ENCODE measurements at regions not wholly inside any gene's neighbourhood (a gene's known extent, or its start where the extent isn't known, plus 50 kb on each side); places are given as distances from the start of the nearest gene placed in this dataset.

DNA sequence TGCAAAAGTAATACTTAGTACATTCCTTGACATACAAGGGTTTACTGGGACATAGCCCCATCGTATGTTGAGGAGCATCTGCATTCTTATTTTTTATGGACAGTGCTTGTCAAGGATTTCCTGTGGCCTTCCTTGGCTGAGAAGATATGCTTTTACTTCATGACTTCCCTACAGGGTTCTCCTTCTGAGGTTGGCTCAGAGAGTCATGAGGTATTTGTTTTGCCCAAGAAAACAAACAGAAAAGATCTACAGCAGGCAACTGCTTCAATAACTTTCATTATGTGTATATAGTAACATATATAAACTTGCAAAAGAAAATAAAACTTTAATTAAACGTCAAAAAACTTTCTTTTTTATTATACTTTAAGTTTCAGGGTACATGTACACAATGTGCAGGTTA lies 577.2 kb upstream of the SEMA3D start:
- intact Hi-C loops (cut with DNase I; ENCODE audit: low total_unique reads) = no loop called here
- DNase-seq = no peak
- no peaks in the 10 kb centered on the region for H3K4me1 ChIP-seq
- TF ChIP-seq, protein P1, sequence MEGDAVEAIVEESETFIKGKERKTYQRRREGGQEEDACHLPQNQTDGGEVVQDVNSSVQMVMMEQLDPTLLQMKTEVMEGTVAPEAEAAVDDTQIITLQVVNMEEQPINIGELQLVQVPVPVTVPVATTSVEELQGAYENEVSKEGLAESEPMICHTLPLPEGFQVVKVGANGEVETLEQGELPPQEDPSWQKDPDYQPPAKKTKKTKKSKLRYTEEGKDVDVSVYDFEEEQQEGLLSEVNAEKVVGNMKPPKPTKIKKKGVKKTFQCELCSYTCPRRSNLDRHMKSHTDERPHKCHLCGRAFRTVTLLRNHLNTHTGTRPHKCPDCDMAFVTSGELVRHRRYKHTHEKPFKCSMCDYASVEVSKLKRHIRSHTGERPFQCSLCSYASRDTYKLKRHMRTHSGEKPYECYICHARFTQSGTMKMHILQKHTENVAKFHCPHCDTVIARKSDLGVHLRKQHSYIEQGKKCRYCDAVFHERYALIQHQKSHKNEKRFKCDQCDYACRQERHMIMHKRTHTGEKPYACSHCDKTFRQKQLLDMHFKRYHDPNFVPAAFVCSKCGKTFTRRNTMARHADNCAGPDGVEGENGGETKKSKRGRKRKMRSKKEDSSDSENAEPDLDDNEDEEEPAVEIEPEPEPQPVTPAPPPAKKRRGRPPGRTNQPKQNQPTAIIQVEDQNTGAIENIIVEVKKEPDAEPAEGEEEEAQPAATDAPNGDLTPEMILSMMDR (IDR thresholded peaks at IDR 0.05) = no peak
- no peaks in the 10 kb centered on the region for H3K36me3 ChIP-seq
- no peaks in the 10 kb centered on the region for H3K27me3 ChIP-seq
- H3K9me3 ChIP-seq = no peaks in the 10 kb centered on the region
- no peak overlapping the region for H3K27ac ChIP-seq
- no peak overlapping the region for H3K4me3 ChIP-seq

DNA sequence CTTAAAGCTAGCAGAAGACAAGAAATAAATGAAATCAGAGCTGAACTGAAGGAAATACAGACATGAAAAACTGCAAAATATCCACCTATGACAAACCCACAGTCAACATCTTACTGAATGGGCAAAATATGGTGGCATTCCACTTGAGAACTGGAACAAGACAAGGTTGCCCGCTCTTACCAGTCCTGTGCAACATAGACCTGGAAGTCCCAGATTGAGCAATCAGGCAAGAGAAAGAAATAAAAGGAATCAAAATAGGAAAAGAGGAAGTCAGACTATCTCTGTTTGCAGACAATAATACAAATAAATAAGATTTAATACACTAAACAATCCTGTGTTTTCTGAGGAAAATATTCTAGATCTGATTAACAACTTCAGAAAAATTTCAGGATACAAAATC lies 570.5 kb upstream of the SEMA3D start:
- H3K4me3 ChIP-seq = no peak overlapping the region
- intact Hi-C loops (cut with DNase I; ENCODE audit: low total_unique reads) = no loop called here
- H3K36me3 ChIP-seq = no peaks in the 10 kb centered on the region
- no peaks in the 10 kb centered on the region for H3K27me3 ChIP-seq
- TF ChIP-seq, protein P1 (IDR thresholded peaks at IDR 0.05) = no peak
- H3K27ac ChIP-seq = no peak overlapping the region
- H3K4me1 ChIP-seq = no peaks in the 10 kb centered on the region
- no peak for DNase-seq
- H3K9me3 ChIP-seq = no peaks in the 10 kb centered on the region

DNA sequence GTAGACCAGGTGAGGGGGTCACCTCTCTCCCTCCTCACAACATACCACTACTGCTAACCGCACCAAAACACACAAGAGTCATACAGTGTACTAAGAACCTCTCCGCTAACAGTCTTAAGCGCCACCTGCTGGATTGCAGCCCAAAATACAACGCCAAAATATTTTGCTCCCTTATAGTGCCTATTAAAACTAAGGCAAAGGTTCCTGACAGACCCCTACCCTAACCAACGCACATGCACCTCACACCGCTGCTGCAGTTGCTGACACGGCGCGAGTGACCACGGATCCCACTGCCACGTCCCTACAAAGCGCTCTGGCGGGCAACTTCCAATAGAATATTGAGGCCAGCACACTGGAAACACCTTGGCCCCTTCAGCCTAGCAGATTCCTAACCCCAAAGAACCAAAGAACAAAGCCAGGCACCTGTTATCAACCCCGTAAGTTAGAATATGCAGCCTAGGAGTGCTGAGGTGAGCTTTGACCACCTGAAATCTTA lies 563.6 kb upstream of the SEMA3D start:
- no peak overlapping the region for H3K4me3 ChIP-seq
- H3K4me1 ChIP-seq = no peaks in the 10 kb centered on the region
- DNase-seq = no peak
- H3K9me3 ChIP-seq = no peaks in the 10 kb centered on the region
- no peaks in the 10 kb centered on the region for H3K27me3 ChIP-seq
- TF ChIP-seq, protein P1 (IDR thresholded peaks at IDR 0.05) = peak in 1 of 2 experiments; percentile 7
- H3K36me3 ChIP-seq = no peaks in the 10 kb centered on the region
- intact Hi-C loops (cut with DNase I; ENCODE audit: low total_unique reads) = no loop called here
- H3K27ac ChIP-seq = no peak overlapping the region

DNA sequence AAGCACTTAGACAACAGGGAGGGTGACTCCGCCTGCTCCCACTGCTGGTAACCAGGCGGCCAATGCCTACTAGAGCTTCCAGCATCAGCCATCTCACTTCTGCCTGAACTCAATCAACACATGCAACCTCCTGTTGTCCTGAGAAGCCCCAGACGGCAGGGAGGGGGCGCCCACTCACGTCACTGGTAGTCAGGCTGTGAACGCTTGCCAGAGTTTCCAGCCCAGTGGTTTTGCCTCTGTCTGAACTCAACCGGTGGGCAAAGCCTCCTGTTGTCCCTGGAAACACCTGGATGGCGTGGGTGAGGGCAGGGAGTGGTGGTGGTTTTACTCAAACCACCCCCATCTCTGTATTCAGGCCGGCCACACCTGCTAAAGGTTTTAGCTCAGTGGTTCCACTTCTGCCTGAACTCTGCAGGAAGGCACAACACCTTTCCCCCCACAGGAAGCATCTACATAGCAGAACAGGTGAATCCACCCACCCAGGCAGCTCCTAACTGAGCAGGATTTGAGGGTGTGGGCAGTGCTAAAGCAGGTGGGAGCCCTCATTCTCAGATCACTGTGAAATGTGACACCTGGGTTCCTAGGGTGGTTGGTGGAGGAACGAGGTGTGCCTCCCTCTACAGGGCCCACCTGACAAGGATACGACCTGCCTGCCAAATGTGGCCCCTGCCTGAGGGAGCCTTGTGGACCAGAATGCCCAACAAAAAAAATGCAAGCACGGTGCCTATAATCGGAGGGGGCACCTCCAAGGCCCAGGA lies 563.0 kb upstream of the SEMA3D start:
- intact Hi-C loops (cut with DNase I; ENCODE audit: low total_unique reads) = no loop called here
- Histone ChIP-seq H3K4me1 (no peaks in the 10 kb centered on the region), H3K36me3 (no peaks in the 10 kb centered on the region), H3K4me3 (no peak overlapping the region), H3K27me3 (no peaks in the 10 kb centered on the region), H3K9me3 (no peaks in the 10 kb centered on the region), H3K27ac (no peak overlapping the region)
- DNase-seq = no peak
- TF ChIP-seq, protein P1 (IDR thresholded peaks at IDR 0.05) = no peak

DNA sequence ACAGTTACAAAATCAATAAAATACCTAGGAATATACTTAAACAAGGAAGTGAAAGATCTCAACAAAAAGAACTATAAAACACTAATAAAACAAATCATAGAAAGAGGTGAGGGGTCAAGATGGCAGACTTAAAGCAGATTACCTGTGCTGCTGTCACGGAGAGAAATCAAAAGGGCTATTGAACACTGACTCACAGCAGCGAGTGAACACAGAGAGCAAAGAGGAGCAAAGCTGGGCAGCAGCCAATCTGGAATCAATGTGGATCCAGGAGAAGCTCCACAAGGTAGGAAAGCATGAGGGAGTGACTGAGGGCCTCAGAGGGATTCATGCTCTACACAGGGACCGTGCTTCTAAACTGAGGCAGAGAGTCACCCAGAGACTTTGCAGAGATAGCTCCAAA lies 562.0 kb upstream of the SEMA3D start:
- TF ChIP-seq, protein P1 (IDR thresholded peaks at IDR 0.05) = no peak
- Histone ChIP-seq H3K4me3 (no peak overlapping the region), H3K36me3 (no peaks in the 10 kb centered on the region), H3K9me3 (no peaks in the 10 kb centered on the region), H3K27me3 (no peaks in the 10 kb centered on the region), H3K4me1 (no peaks in the 10 kb centered on the region), H3K27ac (no peak overlapping the region)
- no peak for DNase-seq
- intact Hi-C loops (cut with DNase I; ENCODE audit: low total_unique reads) = no loop called here
